Aorta (tissue), 5 donors: ENCODE measurements at regions not wholly inside any gene's neighbourhood (a gene's known extent, or its start where the extent isn't known, plus 50 kb on each side); places are given as distances from the start of the nearest gene placed in this dataset.
"Not testable (repeated sequence)": the region's sequence is repeated elsewhere in the genome, so short reads cannot be mapped to it uniquely, and the experiment has no call there.

Experiments
- ATAC-seq: fragments of 200-7000 bp; cut with Tn5 transposase; one replicate; pipeline ENCODE4 v1.9.1; 2022; ENCODE audit warnings: moderate library complexity; ENCODE audit not compliant: low FRiP score
- DNase-seq, 2 donors: peaks; one replicate each; pipeline ENCODE4 v3.0.0-alpha.2; 2020
- H3K27ac ChIP-seq, 2 donors: one replicate each; pipeline ENCODE4 v1.5.1; 2013; ENCODE audit warnings: low read length in 2 of 2, mild to moderate bottlenecking in 2 of 2, moderate library complexity in 2 of 2, control low read depth in 1 of 2, inconsistent platforms in 1 of 2, low read depth in 1 of 2
- H3K27me3 ChIP-seq, 2 donors: one replicate each; pipeline ENCODE4 v1.6.1; 2013; ENCODE audit warnings: control low read depth in 1 of 2, low read length in 1 of 2, mild to moderate bottlenecking in 1 of 2, moderate library complexity in 1 of 2; ENCODE audit not compliant: insufficient read depth in 2 of 2, control insufficient read depth in 1 of 2
- H3K36me3 ChIP-seq, 2 donors: one replicate each; pipeline ENCODE4 v1.6.1; 2013; ENCODE audit warnings: control low read depth in 1 of 2, low read length in 1 of 2, mild to moderate bottlenecking in 1 of 2; ENCODE audit not compliant: insufficient read depth in 2 of 2, control insufficient read depth in 1 of 2
- H3K4me1 ChIP-seq, 2 donors: one replicate each; pipeline ENCODE4 v1.6.1; 2013; ENCODE audit warnings: low read length in 2 of 2, control low read depth in 1 of 2, mild to moderate bottlenecking in 1 of 2, moderate library complexity in 1 of 2; ENCODE audit not compliant: insufficient read depth in 2 of 2, control insufficient read depth in 1 of 2
- H3K4me3 ChIP-seq, 2 donors: one replicate each; pipeline ENCODE4 v1.5.1; 2013; ENCODE audit warnings: low read length in 2 of 2, control low read depth in 1 of 2, mild to moderate bottlenecking in 1 of 2
- H3K9me3 ChIP-seq: one replicate; pipeline ENCODE4 v1.6.1; 2013; ENCODE audit warnings: mild to moderate bottlenecking, low read length; ENCODE audit not compliant: control insufficient read depth
- WGBS, 2 donors: extraction: QIAGEN DNeasy Blood & Tissue Kit; methylation state at CpG; one replicate each; pipeline ENCODE4 v1.1.7; 2013; 5-methylcytosine and 5-hydroxymethylcytosine counted together
- intact Hi-C, 2 donors: fragments of 100-400 bp; cut with DNase I; formaldehyde crosslinking; loops; one replicate each; pipeline versions ENCODE4 v1.14.2 to v1.15.0; 2022
- donor health status: healthy with polysubstance abuse.
- donor health status: Bipolar disorder and iron deficiency.
- donor health status: DM: no; HTN: no; CAD: no.
- donor health status: DM: no; HTN: no; CAD: no.
- donor health status: DM: yes; HTN: yes; CAD: no.

DNA sequence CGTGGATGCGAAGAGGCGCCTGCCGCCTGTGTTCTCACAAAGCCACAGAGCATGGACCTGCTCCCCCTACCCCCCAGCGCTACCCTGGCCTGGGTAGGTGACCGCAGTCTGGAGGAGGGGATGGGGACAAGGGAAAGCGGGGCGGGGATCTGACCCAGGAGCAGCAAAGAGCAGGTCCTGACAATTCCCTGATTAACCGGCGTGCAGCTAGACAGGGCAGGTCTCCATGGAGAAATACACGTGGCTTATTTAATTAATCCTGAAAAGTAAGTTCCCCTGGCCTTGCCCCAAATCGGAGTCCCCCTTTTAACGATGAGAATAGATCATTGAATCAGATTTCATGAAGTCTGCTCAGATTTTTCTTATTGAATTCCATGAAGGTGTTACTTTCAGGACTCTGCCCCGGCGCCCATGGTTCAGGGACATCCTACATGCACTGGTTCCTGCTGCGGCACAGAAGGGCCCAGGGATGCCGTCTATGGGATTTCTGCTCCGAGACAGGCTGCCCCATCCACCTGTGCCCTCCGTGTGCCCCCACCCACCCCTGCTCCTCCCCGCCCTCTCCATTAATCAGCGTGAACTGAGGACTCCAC lies 251.0 kb upstream of the SFSWAP start:
- Histone ChIP-seq H3K36me3 (no peaks in the 10 kb centered on the region), H3K27ac (no peak overlapping the region), H3K4me3 (no peak overlapping the region), H3K27me3 (no peaks in the 10 kb centered on the region), H3K9me3 (no peaks in the 10 kb centered on the region), H3K4me1 (no peaks in the 10 kb centered on the region)
- ATAC-seq = no peak
- intact Hi-C loops = no loop called here
- DNase-seq = no peak
- WGBS, 2 donors = 59 to 64% methylated on average over 21 of the region's 21 CpGs

DNA sequence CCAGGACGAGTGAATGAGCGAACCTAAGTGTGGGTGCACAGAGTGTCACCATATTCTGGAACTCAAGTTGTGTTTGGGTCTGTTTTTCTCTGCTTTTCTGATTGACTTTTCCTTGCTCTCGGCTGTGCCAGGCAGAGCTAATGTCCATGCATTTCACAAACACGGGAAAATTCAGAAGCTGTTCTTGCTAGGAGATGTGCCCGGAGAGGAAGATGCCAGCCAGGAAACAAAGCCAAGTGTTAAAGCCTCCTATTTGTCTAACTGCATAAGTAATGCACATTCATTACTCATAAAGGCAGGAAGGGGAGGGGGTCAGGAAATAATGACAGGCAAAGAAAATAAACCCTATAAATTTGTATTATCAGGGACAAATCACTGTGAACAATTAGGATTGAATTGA lies 250.4 kb upstream of the SFSWAP start:
- no peaks in the 10 kb centered on the region for H3K36me3 ChIP-seq
- DNase-seq = no peak
- no peak overlapping the region for H3K27ac ChIP-seq
- ATAC-seq = no peak
- intact Hi-C loops = no loop called here
- no peaks in the 10 kb centered on the region for H3K4me1 ChIP-seq
- no peaks in the 10 kb centered on the region for H3K9me3 ChIP-seq
- H3K4me3 ChIP-seq = no peak overlapping the region
- WGBS, 2 donors = 58 to 72% methylated on average over 5 of the region's 5 CpGs
- no peaks in the 10 kb centered on the region for H3K27me3 ChIP-seq

DNA sequence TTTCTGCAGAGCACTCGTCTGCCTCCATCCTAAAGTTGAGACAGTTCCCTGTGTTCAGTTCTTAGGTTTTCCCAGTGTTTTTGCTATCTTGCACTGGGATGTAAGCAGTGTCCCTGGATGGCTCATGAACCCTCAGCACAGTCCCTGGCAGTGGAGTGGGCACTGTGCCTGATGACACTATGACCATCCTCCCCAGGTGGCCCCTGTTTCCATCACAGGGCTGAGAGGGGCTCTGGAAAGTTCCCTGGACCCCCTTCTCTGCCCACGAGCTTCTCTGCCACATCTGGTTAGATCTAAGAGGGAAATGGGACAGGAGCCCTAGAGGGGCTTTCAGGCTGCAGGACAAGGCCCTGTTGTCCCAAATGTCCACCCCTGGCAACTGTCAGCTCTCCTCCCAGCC lies 249.8 kb upstream of the SFSWAP start:
- Histone ChIP-seq H3K36me3 (no peaks in the 10 kb centered on the region), H3K4me1 (no peaks in the 10 kb centered on the region), H3K9me3 (no peaks in the 10 kb centered on the region), H3K27ac (no peak overlapping the region), H3K27me3 (no peaks in the 10 kb centered on the region), H3K4me3 (no peak overlapping the region)
- no peak for ATAC-seq
- no peak for DNase-seq
- intact Hi-C loops = no loop called here
- WGBS, 2 donors = 49 to 64% methylated on average over 2 of the region's 2 CpGs

GRCh38 chr12:131463174-131463573 lies 247.7 kb upstream of the SFSWAP start:
- Histone ChIP-seq H3K27me3 (no peaks in the 10 kb centered on the region), H3K27ac (no peak overlapping the region), H3K36me3 (no peaks in the 10 kb centered on the region), H3K4me1 (no peaks in the 10 kb centered on the region), H3K4me3 (no peak overlapping the region), H3K9me3 (peaks cover 5% of the 10 kb centered on the region)
- intact Hi-C loops = no loop called here
- ATAC-seq (no peak), DNase-seq (no peak)
- 65 to 68% methylated on average over 4 of the region's 4 CpGs for WGBS, 2 donors

- intact Hi-C loops = no loop called here
- H3K9me3 ChIP-seq = peaks cover 6% of the 10 kb centered on the region
- DNase-seq (no peak), ATAC-seq (no peak)
- H3K36me3 ChIP-seq = no peaks in the 10 kb centered on the region
- no peak overlapping the region for H3K27ac ChIP-seq
- H3K4me1 ChIP-seq = no peaks in the 10 kb centered on the region
- H3K27me3 ChIP-seq = no peaks in the 10 kb centered on the region
- 50 to 67% methylated on average over 1 of the region's 1 CpG for WGBS, 2 donors
- H3K4me3 ChIP-seq = no peak overlapping the region
Observed at GRCh38 chr12:131464081-131464480, 246.8 kb upstream of the SFSWAP start.

GRCh38 chr12:131466306-131466705 lies 244.6 kb upstream of the SFSWAP start:
- Histone ChIP-seq H3K36me3 (no peaks in the 10 kb centered on the region), H3K4me1 (no peaks in the 10 kb centered on the region), H3K27me3 (no peaks in the 10 kb centered on the region), H3K4me3 (no peak overlapping the region), H3K27ac (no peak overlapping the region), H3K9me3 (peaks cover 6% of the 10 kb centered on the region)
- intact Hi-C loops = no loop called here
- no peak for ATAC-seq
- 85 to 87% methylated on average over 5 of the region's 5 CpGs for WGBS, 2 donors
- DNase-seq = no peak

- WGBS, 2 donors = 81 to 84% methylated on average over 4 of the region's 4 CpGs
- Histone ChIP-seq H3K4me3 (no peak overlapping the region), H3K9me3 (peaks cover 6% of the 10 kb centered on the region), H3K4me1 (no peaks in the 10 kb centered on the region), H3K36me3 (no peaks in the 10 kb centered on the region), H3K27me3 (no peaks in the 10 kb centered on the region), H3K27ac (no peak overlapping the region)
- ATAC-seq (no peak), DNase-seq (no peak)
- intact Hi-C loops = no loop called here
Observed at GRCh38 chr12:131466932-131467331, 244.0 kb upstream of the SFSWAP start.

DNA sequence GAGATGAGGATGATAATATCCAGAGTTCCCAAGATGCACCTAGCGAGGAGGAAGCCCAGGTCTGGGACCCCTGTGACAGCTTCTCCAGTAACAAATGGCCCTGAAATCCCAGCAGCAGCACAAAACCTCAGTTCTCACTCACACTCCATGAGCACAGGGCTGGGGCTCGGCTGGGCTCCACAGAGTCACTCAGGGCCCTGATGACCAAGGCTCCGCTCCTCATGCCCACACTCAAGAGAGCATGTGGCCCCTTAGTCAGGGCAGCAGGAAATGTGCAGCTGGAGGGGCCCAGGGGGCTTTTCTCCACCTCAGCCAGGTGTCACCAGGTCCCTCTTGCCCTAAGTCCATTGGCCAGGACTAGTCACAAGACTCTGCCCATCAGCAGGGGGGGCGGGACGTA lies 242.7 kb upstream of the SFSWAP start:
- H3K4me1 ChIP-seq = no peaks in the 10 kb centered on the region
- no peaks in the 10 kb centered on the region for H3K27me3 ChIP-seq
- peaks cover 6% of the 10 kb centered on the region for H3K9me3 ChIP-seq
- H3K4me3 ChIP-seq = no peak overlapping the region
- ATAC-seq (no peak), DNase-seq (no peak)
- H3K27ac ChIP-seq = no peak overlapping the region
- intact Hi-C loops = no loop called here
- 70 to 83% methylated on average over 5 of the region's 5 CpGs for WGBS, 2 donors
- no peaks in the 10 kb centered on the region for H3K36me3 ChIP-seq

GRCh38 chr12:131469945-131470344 lies 240.9 kb upstream of the SFSWAP start:
- H3K9me3 ChIP-seq, H3K4me3 ChIP-seq, H3K36me3 ChIP-seq, DNase-seq, intact Hi-C loops, ATAC-seq, H3K27ac ChIP-seq, H3K27me3 ChIP-seq, H3K4me1 ChIP-seq: not testable (repeated sequence)
- WGBS, 2 donors = 75 to 87% methylated on average over 3 to 8 of the region's 10 CpGs
